Fibroblast of mammary gland (primary cell): ENCODE measurements at regions not wholly inside any gene's neighbourhood (a gene's known extent, or its start where the extent isn't known, plus 50 kb on each side); places are given as distances from the start of the nearest gene placed in this dataset.
A peak's percentile ranks its signal among the peaks of the same experiment; 100 is the strongest.

Experiments used
- DNase-seq: peaks from one replicate; pipeline ENCODE4 v3.0.0-alpha.2; 2010; ENCODE audit warnings: low read depth
- H3K4me3 ChIP-seq: 2 replicates; pipeline ENCODE4 v1.5.1; 2011; ENCODE audit warnings: low read depth, mild to moderate bottlenecking, low read length, moderate library complexity; ENCODE audit not compliant: control insufficient read depth
- TF ChIP-seq, protein P1 (sequence below): conservative IDR thresholded peaks from 2 replicates; pipeline ENCODE4 v1.5.1; 2011; ENCODE audit warnings: low read depth, low read length, inconsistent platforms; ENCODE audit not compliant: control insufficient read depth, insufficient read depth

DNA sequence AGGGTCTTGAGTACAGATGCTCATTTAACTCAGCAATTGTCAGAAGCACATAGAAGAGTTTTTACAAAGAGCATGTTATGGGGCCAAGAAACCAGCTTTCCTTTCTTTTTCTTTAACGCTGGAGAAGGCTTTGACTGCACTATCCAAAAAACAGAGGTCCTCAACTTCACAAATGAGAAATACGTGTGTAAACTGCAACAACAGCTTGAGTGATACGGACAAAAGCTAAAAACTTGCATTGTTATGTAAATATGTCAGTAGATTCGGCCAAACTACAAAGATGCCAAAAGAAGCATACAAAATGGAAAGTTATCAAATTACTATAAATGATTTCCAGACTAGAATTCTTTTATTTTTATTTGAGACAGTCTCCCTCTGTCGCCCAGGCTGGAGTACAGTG lies 62.4 kb upstream of the C10orf90 start:
- no peak overlapping the region for H3K4me3 ChIP-seq
- no peak for DNase-seq
- TF ChIP-seq, protein P1, sequence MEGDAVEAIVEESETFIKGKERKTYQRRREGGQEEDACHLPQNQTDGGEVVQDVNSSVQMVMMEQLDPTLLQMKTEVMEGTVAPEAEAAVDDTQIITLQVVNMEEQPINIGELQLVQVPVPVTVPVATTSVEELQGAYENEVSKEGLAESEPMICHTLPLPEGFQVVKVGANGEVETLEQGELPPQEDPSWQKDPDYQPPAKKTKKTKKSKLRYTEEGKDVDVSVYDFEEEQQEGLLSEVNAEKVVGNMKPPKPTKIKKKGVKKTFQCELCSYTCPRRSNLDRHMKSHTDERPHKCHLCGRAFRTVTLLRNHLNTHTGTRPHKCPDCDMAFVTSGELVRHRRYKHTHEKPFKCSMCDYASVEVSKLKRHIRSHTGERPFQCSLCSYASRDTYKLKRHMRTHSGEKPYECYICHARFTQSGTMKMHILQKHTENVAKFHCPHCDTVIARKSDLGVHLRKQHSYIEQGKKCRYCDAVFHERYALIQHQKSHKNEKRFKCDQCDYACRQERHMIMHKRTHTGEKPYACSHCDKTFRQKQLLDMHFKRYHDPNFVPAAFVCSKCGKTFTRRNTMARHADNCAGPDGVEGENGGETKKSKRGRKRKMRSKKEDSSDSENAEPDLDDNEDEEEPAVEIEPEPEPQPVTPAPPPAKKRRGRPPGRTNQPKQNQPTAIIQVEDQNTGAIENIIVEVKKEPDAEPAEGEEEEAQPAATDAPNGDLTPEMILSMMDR = no peak

DNA sequence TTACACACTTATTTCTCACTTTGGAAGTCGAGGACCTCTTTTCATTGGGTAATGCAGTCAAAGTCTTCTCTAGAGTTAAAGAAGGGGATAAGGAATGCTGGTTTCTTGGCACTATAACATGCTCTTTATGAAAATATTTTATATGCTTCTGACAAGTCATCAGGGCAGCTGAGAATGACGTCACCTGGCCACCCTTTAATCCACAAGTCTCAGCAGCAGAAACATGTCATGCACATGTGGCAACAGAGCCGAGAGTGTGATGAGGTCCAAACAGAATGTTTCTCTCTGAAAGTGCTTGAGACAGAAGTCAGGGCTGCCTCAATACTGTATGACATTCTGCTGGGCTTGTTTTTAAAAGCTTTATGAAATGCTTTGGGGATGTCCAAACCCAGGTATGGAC lies 63.5 kb upstream of the C10orf90 start:
- DNase-seq = peak; percentile 61
- no peak overlapping the region for H3K4me3 ChIP-seq
- TF ChIP-seq, protein P1 = no peak

DNA sequence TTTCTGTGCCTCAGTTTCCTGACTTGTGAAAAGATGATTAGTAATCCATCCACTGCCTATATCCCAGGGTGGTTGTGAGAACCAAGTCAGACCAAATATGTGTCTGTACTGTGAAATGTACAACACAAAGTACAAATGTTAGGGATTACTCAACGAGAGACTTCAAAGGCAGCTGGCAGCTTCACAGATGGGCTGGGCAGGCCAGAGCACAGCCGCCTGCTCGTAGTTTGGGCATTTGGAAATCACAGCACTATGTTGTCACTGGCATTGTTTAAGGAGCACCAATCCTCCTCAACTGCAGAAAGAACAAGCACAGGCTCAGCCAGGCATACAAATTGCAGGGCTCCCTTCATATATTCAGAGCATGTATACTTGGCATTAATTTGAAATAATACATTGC lies 64.5 kb upstream of the C10orf90 start:
- peak; percentile 15 for DNase-seq

DNA sequence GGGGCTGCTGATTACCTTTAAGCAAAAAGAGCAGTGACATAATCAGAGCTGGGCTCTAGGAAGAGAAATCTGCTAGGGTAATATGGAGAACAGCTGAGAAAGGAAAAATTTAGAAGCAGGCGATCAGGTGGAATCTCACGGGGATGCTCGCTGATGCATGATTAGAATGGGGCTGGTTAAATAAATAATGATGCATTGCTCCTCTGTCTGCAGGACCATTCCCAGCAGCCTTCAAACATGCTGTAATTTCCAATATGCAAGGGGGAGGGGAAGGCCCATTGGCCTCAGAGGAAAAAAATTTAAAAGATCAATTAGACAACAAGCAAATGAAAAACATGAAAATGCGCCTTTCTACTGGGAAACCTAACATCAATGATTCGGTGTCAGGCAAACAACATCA lies 65.6 kb upstream of the C10orf90 start:
- TF ChIP-seq, protein P1 = no peak
- H3K4me3 ChIP-seq = no peak overlapping the region
- no peak for DNase-seq

More for the DNA sequence above, 64.5 kb upstream of the C10orf90 start:
- no peak overlapping the region for H3K4me3 ChIP-seq
- TF ChIP-seq, protein P1 = no peak

DNA sequence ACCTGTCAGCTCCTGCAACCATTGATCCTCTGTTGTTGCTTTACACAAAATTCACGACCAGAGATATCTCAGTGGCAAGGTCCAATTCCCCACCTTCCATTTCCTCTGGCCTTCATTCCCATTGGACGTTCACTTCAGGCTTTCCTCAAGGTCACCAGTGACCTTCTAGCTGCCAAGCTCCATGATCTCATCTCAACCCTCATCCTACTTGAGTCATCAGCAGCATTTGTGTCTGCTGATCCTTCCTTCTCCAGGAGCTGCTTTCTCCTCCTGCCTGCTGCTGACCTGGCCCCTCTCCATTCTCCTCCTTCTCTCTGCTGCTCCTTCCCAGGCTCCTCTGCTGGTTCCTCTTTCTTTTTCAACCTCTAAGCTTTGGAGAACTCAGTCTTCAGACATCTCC lies 66.2 kb upstream of the C10orf90 start:
- DNase-seq = peak; percentile 78
- TF ChIP-seq, protein P1 = no peak
- no peak overlapping the region for H3K4me3 ChIP-seq

DNA sequence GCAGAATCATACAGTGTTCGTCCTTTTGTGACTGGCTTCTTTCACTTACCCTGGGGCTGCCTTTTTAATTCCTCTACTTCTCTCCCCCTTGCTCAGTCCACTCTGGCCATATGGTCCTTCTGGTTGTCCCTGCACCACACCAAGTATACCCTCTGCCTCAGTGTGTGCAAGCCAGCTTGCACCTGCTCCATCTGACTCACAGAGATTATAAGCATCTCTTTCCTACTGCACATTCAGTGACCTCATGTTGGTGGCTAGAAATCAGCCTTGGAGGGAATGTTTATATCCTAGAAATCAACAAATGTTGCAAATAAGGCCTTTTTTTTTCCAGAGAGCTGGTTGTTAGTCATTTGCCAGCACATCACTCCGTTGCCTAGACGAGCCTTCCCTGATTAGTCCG lies 67.5 kb upstream of the C10orf90 start:
- DNase-seq = no peak
- H3K4me3 ChIP-seq = no peak overlapping the region
- TF ChIP-seq, protein P1 = no peak

DNA sequence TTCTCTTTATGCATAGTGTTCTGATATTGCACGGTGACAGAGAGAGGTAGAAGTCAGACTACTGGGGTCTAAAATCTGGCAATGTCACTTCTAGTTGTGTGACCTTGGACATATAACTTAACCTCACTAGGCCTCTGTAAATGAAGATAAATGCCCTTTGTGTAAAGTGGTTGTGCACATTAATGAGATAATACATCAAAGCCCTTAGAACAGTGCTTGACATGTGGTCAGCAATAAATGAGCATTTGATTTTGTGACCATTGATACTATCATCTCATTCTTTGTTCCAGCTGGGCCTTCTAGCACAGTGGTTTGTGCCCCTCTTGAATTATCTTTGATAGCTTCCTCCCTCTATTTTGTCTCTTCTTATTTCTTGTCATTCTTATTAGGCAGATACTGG lies 74.1 kb upstream of the C10orf90 start:
- DNase-seq = no peak
- H3K4me3 ChIP-seq = no peak overlapping the region
- TF ChIP-seq, protein P1 = no peak
